HG02981 (cell line): ENCODE measurements at regions not wholly inside any gene's neighbourhood (a gene's known extent, or its start where the extent isn't known, plus 50 kb on each side); places are given as distances from the start of the nearest gene placed in this dataset.

ENCODE experiments used
- ATAC-seq: cut with Tn5 transposase; IDR thresholded peaks from one replicate; pipeline ENCODE4 v1.9.1; 2021; ENCODE audit warnings: mild to moderate bottlenecking, moderate library complexity; ENCODE audit not compliant: unreplicated experiment

DNA sequence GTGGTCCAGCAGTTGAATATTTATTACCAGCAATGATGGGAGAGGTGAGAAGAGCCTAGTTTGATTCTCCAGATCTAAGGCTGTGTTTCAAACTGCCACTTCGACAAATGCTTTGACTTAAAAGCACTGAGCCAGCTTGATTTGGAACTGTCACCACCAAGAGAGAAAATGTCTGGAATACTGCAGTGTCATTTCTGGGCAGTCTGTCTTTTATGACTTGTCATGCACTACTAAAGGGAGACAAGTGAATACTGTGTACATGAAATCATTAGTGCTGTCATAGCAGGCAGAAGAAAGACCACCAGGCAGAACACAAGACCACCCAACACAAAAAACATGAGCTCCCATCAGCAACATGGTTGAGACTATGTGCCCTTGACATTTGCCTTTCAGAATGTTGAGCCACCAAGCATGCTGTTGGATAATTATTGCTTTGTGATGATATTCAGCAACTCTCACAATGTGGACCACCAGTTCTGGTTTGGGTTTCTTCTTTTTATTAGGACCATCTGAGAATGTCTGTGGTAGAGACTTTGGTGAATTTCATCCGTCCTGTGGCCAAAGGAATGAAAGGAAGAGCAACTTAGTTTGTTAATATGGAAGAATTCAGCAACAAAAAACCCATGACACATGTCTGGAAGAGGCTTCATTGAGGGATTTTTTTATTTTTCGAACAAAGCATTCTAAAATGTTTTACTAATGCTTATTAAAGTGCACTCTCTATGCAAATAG lies 125.8 kb downstream of the NTMT2 start:
- no peak for ATAC-seq

GRCh38 chr1:170273291-170274130 lies 127.8 kb downstream of the NTMT2 start:
- ATAC-seq: no peak

DNA sequence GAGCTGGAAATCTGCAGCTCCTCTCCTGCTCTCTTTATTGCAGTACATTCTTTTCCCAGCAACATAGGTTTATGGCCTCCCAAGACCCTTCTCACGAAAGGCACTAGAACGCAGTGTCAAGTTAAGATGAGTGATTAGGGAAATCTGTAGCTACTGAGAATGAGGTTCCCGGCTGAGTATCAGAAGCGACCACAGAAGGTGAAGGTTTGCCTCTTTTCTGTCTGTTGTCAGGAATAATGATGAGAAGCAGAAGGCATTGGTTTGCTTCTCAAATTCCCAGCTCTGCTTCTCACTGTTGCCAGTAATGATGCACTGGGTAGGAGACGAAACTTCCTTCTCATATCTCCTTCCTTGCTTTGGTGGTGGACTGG lies 128.4 kb downstream of the NTMT2 start:
- no peak for ATAC-seq

DNA sequence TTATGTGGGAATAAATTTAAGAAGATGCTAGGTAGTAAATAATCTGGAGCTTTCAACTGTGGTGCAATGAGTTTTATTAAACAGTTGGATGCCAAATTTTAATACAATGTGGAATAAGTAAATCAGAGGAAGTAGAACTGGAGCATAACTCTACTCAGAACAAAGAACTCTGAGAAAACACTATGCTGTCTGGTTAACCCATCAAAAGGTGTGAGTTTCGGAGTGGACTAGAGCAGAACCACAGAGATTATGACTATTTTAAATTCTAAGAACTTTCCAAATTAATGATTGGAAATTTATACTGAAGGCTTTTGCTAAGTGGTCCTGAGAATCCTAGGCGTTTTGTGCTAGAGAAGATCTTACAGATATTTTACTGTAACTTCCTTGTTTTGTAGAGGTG lies 132.2 kb downstream of the NTMT2 start:
- no peak for ATAC-seq

GRCh38 chr1:170284016-170284415 lies 138.3 kb downstream of the NTMT2 start:
- no peak for ATAC-seq

DNA sequence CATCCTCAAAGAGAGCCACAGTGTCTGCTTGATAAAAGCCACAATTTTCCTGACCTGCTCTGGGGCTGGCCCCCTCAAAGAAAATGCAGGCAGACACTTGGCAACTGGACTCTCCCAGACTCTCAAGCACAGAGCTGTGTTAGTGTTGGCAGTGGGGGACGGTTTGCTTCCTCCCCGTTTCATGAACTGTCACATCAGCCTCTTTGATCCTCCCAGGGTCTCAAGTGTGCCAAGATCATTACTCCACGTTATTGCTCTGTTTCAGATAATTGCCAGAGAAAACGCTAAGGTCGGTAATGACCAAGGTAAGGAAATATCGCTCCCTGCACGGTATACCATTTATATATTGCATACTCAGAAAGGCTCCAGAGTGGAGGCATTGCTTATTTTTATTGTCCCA lies 138.8 kb downstream of the NTMT2 start:
- ATAC-seq: no peak

- ATAC-seq: no peak
Observed at GRCh38 chr1:170284951-170285350, 139.2 kb downstream of the NTMT2 start.

DNA sequence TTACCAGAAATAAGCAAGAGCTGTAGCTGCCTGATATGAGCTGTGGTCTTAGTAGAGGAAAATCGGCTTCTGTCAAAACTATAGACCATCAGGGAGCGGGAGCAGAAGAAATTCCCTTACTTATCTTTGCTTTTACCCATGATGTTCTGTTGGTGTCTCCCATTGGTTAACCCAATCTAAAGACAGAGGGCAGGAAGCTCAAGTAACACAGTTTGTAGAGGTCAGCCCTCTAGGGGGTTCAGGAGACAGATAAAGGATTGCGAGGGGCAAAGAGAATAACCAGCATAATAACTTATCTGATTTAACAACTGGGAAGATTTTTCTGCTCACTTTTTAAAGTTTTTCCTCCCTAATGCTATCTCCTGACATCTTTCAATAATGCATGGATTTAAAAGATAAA lies 142.4 kb downstream of the NTMT2 start:
- no peak for ATAC-seq

DNA sequence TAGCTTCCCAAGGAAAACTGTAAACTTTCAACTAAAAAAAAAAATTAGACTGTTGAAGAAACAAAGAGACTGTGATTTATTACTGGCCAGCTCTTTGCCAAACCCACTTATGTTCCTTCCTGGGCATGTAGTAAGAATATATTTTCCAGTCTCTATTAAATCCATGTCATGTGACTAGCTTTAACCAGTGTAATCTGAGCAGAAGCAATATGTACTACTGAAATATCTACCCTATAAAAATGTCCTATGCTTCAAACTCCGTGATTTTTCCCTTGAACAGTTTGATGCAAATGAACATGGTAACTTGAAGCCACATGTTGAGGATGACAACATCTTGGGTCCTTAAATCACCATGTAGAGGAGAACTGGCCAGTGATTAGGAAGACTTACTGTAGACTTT lies 144.5 kb downstream of the NTMT2 start:
- no peak for ATAC-seq

DNA sequence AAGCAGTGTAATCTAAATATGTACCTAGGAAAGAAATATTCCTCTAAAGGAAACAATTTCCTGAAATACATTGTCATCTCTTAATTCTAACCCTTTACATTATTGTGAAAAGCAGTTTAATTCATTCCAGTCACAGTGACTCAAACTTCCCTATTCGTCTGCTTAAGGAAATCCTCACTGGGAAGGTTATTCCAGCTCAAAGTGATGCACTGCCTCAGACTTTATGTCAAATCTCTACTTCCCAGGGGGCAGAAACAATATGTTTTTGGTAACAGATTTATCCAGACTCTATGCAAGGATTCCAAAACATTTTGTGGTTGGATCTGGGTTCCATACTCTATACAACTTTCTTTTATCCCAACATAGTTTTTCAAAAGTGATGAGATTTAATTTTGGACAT lies 145.2 kb downstream of the NTMT2 start:
- no peak for ATAC-seq

- ATAC-seq: no peak
Observed at GRCh38 chr1:170291516-170291915, 145.8 kb downstream of the NTMT2 start.

GRCh38 chr1:170296211-170296610 lies 150.5 kb downstream of the NTMT2 start:
- no peak for ATAC-seq

GRCh38 chr1:170296642-170297041 lies 150.9 kb downstream of the NTMT2 start:
- ATAC-seq: no peak

DNA sequence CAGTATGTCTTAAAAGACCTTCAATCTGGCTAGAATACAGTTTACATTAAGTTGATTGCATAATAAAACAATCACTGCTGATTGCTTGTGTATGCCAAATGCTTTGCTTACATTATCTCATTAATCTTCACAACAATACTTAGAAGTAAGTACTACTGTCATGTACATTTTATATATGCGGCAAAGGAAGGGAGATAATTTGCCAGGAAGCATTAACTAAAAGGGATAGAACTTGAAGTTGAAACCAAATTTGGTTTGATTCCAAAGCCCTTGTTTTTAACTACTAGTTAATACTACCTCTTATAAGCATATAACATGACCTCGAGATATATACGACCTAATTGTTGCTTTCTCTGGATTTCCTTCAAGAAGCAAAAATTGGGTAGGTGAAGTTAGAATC lies 155.8 kb downstream of the NTMT2 start:
- ATAC-seq: no peak

DNA sequence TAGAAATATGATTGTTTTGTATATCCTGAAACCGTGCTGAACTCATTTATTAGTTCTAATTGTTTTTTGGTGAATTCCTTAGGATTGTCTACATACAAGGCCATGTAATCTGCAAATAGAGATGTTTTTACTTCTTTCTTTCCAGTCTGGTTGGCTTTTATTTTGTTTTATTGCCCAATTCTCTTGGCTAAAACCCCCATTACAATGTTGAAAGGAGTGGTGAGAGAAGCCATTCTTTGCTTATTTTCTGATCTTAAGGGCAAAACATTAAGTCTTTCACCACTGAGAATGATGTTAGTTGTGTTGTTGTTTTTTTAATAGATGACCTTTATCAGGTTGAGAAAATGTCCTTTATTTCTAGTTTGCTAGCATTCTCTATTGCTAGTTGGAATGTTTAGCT lies 157.3 kb downstream of the NTMT2 start:
- ATAC-seq: no peak

- ATAC-seq: no peak
Observed at GRCh38 chr1:170305777-170306512, 160.2 kb downstream of the NTMT2 start.

- no peak for ATAC-seq
Observed at GRCh38 chr1:170306513-170306910, 160.8 kb downstream of the NTMT2 start.

GRCh38 chr1:170306948-170307347 lies 161.2 kb downstream of the NTMT2 start:
- no peak for ATAC-seq

GRCh38 chr1:170307426-170307825 lies 161.7 kb downstream of the NTMT2 start:
- no peak for ATAC-seq

DNA sequence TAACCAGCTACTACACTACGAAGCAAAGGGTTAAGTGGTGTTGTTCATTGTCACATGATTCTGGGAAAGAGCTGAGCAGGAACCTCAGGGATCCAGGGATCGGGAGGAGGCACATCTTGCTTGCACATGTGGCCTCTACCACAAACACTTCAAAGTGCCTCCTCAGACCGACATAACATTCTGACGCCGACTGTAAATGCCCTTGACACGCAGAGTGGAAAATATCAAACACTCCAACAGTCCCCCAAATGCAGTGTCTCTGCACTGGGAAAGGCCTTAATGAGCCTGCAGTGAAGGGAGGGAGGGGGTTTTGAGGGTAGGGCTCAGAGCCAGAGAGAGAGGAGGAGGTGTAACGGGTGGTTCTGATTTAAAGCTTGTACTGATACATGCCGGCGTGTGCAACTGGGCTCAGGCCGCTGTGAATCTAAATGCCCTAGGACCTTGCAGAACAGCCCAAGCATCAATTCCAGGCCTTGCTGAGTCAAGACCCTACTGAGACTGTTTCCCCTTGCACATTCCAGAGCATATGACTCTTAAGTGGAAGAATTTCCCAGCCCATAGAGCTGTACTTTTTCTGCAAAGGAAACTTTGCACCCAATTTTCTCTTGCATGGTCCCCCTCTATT lies 163.7 kb downstream of the NTMT2 start:
- no peak for ATAC-seq

GRCh38 chr1:170310014-170310405 lies 164.3 kb downstream of the NTMT2 start:
- no peak for ATAC-seq
